ENCODE measurements at regions not wholly inside any gene's neighbourhood (a gene's known extent, or its start where the extent isn't known, plus 50 kb on each side); places are given as distances from the start of the nearest gene placed in this dataset.
"Not testable (repeated sequence)": the region's sequence is repeated elsewhere in the genome, so short reads cannot be mapped to it uniquely, and the experiment has no call there.

DNA sequence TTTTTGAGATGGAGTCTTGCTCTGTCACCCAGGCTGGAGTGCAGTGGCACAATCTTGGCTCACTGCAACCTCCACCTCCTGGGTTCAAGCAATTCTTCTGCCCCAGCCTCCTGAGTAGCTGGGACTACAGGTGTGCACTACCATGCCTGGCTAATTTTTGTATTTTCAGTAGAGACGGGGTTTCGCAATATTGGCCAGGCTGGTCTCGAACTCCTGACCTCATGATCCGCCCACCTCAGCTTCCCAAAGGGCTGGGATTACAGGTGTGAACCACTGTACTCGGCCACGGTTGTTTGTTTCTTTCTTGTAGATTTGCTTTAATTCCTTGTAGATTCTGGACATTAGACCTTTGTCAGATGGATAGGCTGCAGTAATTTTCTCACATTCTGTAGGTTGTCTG lies 278.5 kb upstream of the FAT1 start:
- TF ChIP-seq, protein P1, sequence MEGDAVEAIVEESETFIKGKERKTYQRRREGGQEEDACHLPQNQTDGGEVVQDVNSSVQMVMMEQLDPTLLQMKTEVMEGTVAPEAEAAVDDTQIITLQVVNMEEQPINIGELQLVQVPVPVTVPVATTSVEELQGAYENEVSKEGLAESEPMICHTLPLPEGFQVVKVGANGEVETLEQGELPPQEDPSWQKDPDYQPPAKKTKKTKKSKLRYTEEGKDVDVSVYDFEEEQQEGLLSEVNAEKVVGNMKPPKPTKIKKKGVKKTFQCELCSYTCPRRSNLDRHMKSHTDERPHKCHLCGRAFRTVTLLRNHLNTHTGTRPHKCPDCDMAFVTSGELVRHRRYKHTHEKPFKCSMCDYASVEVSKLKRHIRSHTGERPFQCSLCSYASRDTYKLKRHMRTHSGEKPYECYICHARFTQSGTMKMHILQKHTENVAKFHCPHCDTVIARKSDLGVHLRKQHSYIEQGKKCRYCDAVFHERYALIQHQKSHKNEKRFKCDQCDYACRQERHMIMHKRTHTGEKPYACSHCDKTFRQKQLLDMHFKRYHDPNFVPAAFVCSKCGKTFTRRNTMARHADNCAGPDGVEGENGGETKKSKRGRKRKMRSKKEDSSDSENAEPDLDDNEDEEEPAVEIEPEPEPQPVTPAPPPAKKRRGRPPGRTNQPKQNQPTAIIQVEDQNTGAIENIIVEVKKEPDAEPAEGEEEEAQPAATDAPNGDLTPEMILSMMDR (IDR thresholded peaks at IDR 0.05), result not testable (repeated sequence)
- not testable (repeated sequence) for TF ChIP-seq POLR2A, POLR2AphosphoS5 (IDR thresholded peaks at IDR 0.05)
